ENCODE measurements at regions not wholly inside any gene's neighbourhood (a gene's known extent, or its start where the extent isn't known, plus 50 kb on each side); places are given as distances from the start of the nearest gene placed in this dataset.

DNA sequence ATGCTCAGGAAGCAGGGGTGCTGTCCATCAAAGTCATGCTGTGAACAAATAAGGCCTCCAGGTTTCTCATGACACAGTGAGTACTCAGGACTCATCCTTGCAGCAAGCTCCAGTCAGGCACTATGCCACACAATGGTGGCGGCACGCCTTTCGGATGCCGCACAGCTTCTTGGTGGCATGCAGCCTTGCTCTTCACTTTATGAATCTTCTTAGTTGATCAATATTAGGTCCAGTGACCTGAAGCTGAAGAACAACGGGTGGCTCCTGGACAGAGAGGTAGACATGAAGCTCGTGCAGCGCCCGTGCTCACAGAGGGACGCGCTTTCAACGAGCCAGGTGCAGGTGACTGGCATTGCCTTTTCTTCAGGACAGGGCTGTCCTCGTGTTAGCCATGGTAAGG is 653.0 kb upstream of the MGMT start:
- no peak for DNase-seq (ENCODE audit: low read depth)

DNA sequence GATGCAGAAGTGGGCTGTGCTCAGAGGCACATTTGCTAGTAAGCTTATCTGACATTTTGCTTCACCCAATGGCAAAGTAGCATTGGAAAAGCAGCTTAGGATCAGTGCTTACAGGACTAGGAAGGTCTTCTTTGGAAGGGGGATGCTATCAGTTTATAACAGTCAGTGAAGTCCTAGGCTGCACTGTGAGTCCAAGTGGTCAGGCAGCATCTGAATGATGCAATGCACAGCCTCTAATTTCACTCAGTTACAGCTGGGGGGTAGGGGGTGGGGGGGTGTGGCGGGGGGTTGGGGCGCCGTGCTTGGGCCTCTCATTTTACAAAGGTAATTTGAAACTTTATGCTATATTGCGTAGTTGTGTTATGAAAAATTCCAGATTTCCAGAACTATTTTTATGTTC is 652.3 kb upstream of the MGMT start:
- no peak for DNase-seq (ENCODE audit: low read depth)

DNA sequence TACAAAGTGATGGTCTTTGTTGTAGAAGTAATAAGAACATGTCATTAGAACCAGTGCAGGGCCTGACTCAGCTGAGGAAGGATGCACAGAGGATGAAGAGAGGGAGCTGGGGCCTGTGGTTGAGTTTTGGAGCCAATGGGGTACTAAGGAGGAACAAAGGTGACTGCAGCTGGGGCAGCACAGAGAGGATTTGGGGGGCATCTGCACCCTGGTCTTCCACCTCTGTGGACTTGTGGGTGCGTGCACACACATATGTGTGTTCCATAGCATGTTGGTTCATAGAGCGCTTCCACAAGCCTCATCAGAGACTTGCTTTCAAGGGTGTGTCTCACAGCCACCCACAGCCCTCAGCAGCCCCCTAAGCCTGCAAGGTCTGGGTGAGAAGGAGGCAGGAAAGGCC is 650.3 kb upstream of the MGMT start:
- DNase-seq (ENCODE audit: low read depth), result no peak

DNA sequence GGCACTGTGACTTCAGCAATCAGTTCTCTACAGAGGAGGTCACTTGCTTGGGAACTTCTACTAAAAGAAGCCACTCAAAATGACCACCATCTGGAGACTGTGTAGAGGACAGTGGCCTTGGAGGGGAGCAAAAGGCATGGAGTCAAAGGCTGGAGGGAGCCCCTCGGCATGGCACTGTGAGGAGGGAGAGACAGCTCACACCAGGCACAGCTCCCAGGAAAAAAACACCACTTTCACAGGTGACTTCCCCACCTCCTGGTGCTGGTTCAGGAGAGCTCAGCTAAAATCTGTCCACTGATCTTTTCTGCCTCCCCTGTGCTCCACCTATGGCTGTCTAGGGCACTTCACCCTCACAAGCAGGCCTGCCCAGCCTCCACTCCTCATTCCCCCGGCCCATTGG is 649.4 kb upstream of the MGMT start:
- no peak for DNase-seq (ENCODE audit: low read depth)

DNA sequence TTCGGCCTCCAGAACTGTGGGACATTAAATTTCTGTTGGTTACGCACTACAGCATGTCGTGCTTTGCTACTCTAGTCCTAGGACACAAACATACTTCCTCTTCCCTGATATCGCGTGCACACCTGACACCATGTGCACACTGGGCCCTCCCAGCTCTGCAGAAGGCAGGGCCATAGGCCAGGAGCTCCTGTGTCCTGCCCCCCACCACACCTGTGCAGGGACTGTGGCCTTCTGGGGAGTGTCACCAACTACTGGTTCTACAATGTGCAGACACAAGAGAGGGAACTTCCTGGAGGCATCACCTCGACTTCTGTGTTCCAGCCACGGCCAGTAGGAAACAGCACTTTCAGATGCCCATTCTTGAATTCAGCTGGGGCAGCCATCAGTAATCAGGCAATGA is 646.4 kb upstream of the MGMT start:
- no peak for DNase-seq (ENCODE audit: low read depth)

DNA sequence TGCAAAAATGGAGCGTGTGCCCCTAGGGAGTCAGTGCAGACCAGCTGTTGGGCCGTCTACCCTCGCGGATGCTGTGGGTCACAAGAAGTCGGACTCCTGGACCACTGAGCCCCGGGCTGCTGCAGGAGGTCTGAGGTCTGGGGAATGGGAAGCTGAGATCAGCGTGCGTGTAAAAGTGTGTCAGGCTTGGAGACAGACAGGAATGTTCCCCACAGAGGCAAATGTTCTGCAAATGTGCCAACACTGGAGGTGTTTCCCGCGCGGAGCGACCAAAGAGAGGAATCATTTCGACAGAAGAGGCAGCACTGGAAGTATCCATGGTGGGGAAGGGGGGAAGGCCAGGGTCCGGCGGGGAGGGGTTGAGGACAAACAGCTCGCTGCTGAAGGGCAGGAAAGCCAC is 643.8 kb upstream of the MGMT start:
- DNase-seq (ENCODE audit: low read depth), result no peak

DNA sequence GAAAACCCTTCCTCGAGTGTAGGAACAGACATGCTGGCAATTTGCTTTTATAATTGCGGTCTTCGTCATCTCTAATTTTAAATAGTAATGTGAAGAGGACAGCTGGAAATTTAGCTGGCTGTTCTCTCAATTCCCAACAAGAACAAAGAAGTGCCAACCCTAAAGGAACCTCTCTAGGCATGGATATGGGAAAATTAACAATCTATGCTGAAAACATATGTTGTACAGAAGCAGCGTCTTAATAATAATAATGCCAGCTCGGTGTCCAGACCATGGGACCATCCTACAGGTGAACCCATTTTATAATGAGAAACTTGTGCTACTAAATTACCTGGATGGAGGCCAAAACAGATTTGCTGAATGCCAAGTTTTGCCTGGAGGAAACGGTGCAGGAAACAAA is 641.4 kb upstream of the MGMT start:
- no peak for DNase-seq (ENCODE audit: low read depth)

DNA sequence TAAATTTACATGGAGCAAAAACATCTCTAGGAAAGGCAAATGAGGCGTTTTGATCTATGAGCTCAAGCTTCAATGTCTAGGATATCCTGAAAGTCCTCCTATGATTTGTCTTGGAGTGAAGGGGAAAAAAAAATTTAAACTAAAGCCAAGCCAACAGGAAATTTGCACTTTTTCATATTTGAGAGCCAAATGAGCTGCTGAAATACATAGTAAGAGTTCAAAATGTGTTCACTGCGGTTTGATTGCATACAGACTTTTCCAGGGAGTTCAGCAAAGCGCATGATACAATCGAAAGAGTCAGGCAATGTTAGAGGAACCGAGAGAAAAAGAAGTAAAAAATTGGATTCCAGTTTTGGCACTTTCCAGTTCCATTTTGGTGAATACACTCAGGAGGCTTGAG is 633.4 kb upstream of the MGMT start:
- no peak for DNase-seq (ENCODE audit: low read depth)

DNA sequence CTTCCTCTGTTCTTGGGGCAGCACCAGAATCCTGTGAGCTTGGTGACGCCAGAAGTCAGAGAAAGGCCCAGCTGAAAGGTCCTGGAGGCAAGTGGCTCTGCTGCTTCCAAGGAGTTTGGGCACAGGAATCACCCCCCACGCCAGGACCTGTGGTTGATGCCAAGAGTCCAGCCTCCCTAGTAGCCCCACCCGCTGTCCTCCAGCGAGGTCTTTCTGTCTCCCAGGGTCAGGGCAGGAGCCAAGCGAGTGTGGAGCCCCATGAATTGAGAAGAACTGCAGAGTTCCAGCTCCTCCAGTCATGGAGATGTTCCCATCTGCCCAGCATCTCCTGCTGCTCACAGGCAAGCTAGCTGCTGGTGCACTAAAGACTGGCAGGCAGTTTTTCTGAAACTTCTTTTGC is 631.7 kb upstream of the MGMT start:
- no peak for DNase-seq (ENCODE audit: low read depth)

DNA sequence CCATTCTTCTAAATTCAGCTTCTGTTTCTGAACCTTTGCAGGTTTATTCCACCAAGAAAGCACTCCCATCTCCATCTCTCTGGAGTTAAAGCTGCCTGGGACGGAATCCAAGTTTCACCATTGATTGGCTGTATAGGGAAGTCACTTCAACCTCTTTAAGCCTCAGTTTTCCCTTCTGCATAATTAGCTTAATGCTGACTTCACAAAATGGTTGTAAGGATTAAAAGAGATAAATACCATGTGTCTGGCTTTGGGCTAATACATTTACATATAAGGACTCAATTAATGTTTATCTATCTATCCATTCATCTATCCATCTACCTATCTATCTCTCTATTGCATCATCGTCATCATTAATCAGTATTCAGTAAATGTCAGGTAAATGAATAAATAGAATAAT is 629.6 kb upstream of the MGMT start:
- DNase-seq (ENCODE audit: low read depth), result no peak

DNA sequence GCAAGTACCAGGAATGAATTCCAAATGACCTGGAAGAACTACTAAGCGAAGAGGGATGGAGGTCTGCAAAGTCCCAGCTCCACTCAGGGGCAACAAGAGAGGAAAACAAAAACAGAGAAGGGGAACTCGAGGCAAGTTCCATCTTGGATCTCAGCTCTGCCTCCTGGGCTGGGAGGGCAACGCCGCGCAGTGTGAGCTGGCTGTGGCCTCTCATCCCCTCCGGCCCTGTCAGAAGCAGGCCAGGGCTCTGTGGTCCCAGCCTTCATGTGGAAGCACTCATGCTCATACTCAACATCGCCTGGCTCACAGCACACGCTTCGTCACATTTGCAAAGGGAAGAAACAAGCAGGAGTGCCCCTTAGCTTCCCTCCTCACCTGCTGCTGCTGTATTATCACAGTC is 627.9 kb upstream of the MGMT start:
- DNase-seq (ENCODE audit: low read depth), result no peak

DNA sequence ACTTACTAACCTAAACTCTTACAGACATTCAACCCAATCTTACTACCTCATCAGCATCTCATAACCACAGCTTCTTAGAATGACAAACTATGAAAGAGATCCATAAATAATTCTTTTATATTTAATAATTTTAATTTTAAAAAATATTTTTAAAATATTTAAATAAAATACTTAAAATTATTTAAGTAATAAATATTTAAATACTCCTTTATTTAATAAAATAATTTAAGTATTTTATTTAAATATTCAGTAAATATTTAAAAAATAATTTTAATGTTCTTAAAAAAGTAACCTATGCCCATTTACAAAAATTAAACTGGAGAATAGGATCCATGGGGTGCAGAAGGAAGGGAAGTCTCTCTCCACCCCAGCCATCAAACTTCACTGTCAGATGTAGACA is 627.3 kb upstream of the MGMT start:
- no peak for DNase-seq (ENCODE audit: low read depth)

DNA sequence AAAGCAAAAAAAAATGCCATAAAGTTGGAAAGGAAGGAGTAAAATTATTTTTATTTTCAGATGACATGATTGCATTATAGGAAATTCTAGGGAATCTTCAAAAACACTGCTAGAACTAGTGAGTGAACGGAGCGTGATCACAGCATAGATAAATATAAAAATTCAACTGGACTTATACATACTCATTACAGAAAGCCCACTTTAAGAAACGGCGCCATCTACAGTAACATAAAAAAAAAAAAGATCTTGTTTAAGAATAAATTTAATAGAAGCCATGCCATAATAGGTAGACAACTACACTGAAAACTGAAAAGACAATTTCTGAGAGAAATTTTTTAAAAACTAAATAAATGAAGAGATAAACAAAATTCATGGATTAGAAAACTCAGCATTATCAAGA is 623.1 kb upstream of the MGMT start:
- DNase-seq (ENCODE audit: low read depth), result no peak

DNA sequence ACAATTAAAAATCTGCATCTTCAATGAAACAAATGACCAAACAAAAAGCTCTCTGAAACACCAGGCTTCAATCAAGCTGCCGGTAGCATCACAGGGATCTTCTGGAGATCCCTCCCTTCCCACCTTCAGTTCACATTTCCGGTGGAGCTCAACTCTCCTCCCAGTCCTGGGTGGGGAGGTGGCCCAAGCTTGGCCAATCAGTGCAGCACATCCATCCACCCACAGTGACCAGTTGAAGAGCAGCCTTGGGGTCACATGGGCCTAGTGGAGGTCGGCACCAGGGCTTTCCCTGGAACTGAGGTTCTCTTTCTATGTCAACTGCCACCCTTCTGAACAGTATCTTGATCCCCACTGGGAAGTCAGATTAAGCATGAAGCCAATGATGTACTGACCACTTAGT is 620.1 kb upstream of the MGMT start:
- DNase-seq (ENCODE audit: low read depth), result no peak

DNA sequence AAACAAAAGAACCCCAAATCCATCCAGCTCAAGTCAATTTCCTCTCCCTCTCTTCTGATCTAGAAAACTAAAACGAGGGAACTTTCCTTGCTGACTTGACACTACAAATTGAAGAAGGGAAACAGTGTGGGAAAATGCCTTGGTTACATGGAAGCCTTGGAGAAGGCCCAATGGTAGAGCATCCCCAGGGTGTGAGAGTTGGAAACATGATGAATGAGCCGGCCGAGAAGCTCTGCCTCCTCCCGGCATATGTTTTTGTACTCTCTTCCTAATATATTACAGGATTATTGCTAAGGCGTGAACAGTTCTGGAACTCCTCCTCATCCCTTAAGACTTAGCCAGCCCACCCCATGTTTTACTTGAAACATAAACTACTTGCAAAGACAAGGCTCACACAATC is 618.2 kb upstream of the MGMT start:
- DNase-seq (ENCODE audit: low read depth), result no peak

DNA sequence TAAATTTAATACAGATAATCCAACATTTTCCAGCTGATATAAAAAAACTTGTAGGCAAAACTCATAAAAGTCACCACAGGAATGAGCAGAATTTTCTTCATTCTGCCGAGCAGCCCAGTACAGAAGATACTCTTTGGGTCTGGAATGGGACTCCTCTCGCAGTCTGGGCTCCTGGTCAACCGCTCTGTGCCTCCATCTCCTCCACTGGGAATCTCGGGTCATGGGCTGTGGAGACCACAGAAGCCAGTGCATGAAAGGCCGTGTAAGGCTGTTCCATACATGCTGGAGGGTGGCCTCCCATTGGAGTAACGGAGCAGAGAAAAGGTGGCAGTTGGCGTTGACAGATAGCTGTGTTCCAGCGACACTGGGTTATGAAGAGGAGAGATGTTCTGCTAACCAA is 616.4 kb upstream of the MGMT start:
- DNase-seq (ENCODE audit: low read depth), result no peak

DNA sequence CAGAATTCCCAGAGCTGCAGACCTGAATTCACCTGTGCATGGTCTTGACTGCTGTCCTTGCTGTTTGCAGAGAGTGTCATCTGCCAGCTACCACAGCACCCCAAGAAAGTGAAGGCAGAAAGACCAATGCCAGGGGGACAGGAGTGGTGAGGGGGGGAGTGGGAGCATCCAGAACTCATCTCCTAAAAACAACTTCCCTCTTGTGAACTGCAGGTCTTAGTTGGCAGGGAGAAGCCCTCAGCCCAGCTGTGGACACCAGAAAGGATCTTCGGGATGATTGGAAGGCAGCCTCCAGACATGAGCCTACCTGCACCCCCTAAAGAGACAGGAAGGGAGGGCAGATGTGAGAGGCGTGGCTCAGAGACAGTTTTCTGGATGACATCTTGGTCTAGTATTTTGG is 615.8 kb upstream of the MGMT start:
- DNase-seq (ENCODE audit: low read depth), result no peak

DNA sequence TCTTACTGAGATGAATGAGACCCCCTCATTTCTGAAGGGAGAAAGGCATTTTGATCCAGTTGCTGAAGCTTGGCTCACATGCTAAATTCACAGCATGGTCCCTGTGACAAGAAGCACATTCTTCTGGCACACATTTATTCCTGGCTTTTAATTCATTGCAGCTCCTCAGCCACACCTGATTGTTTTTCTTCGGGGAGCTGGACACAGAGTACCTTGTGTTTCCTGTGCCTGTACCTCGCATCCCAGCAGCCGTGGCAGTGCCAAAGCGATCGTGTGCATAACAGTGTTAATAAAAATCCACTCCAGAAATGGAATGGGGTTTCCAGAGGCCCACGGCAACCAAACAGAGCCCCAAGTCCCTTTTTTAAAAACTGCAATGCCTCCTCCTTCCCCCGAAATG is 615.3 kb upstream of the MGMT start:
- DNase-seq (ENCODE audit: low read depth), result no peak

DNA sequence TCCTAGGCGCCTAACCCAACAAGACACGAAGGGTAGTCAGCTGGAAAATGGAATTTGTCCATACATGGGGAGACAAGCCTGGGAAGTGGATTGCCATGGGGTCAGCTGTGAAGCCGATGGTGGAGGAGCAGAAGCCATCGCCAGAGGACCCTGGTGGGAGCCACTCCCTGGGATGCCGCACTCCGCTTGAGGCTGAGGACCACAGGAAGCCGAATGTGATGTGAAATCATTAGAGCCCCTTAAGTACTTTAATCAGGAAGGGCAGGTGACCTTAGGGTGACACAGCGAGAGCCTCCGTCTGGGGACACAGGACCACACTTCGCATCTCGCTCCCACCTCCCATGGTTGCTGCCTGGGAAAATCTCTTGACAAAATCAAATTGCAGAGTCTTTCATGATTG is 614.6 kb upstream of the MGMT start:
- DNase-seq (ENCODE audit: low read depth), result no peak

DNA sequence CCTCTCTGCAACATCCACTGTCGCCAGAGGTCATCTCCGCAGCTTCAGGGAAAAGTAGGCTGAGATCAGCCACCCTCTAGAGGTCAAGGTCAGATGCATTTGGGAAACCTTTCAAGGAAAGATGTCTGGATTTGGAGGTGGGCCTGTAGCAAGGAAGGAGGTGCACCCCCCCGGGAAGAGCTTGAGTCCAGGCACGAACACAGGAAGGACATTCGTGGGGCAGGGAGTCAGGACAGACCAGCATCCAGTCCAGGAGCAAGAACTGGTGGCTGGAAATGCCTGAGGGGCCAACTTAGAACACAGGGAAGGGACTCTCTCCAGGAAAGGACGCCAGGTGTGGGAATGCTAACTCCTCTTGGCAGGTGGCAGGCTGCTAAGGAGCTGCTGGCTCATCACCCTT is 614.1 kb upstream of the MGMT start:
- DNase-seq (ENCODE audit: low read depth), result no peak

DNA sequence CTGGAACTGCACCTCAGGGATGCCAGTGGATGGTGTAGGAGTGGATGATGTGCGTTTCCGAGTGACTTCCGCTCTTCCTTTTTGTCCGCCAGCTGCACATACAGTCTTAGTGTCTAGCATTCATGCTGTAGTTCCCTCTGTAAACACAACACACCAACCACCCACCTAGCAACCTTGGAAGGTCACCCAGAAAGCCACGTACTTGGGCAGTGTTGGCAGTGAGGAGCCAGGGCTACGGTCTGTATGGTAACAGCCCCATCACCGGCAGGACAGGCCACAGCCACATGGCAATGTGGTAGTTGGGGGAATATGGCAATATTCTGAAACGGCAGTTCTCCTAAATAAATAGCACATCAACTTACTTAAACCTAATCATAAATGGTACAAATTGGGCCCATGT is 613.5 kb upstream of the MGMT start:
- no peak for DNase-seq (ENCODE audit: low read depth)

DNA sequence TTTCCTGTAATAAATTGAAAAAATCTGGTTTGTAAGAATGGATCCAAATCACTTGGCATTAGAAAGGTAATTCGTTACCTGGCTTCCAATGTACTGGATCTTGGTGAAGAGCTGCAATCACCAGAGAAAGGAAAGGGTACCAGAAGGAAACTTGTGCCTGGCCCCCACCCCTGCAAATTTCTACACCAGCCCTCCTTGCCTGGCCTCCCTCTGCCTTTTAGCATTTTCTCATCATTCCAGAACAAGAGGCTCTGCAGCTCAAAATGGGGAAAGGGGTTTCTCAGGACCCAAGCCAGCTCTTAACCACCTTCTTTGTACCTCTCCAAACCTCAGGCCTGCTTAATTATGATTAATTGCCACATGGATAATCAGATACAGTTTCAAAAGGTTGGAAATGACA is 612.8 kb upstream of the MGMT start:
- no peak for DNase-seq (ENCODE audit: low read depth)

DNA sequence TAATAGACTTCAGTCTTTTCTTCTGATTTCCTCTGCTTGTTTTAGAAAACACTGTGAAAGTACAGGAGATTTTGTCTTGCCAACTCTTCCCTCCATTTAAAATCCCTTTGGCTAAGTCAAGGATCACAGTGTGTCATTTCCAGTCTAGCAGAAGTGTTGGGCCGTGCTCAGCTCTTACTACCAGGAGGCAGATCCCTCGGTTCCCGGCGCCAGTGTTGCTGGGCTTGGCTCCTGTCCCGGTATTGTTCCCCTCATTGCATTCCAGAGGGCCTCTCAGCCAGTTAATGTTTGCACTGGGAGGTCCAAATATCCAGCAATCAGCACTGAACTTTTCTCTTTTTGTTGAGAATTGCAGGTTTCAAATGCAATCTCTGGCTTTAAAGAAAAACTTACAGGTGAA is 612.1 kb upstream of the MGMT start:
- DNase-seq (ENCODE audit: low read depth), result no peak

DNA sequence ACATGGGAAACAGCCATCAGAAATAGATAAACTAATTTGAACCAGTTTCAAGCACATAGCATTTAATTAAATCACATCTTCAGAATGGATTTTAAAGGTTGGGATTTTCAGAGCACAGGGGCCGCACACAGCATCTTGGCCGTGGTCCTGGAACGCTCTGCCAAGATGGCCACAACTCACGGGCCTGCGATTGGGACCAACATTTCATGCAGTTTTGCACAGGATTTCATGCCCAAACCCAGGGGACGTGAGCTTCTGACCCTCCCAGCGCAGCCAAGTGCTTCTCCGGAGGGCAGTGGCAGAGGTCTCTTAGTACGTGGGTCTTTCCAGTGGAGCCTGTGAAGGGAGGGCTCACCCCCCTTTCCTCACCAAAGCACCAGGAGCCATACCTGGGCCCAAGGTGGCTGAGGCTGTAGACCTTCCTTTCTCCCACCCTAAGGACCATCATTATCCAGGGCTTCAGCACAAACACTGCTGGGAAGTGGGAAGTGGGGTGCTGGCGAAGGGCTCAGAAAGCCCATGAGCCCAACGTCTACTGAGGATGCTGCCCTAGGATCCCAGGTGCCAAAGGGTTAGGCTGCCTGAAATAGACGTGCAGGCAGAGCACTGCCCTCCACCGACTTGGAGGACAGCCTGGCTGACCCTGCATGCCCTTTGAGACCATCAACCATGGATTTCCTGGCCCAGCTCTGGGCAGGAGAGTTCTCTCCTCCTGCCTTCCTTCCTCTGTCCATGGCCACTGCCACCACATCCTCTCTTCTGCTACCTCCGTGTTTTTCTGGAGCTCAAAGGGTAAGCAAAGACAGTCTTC is 611.2 kb upstream of the MGMT start:
- no peak for DNase-seq (ENCODE audit: low read depth)

Data from stimulated activated CD8-positive, alpha-beta memory T cell treated with anti-CD3 and anti-CD28 coated beads, Interleukin-15, amount 100 ng/mL, for 24 hours (primary cell).